COLO668 (cell line): ENCODE measurements at regions not wholly inside any gene's neighbourhood (a gene's known extent, or its start where the extent isn't known, plus 50 kb on each side); places are given as distances from the start of the nearest gene placed in this dataset.
"Not testable (repeated sequence)": the region's sequence is repeated elsewhere in the genome, so short reads cannot be mapped to it uniquely, and the experiment has no call there.

ENCODE experiments used
- DNase-seq: peaks from one replicate; lab custom pipeline; 2025; ENCODE audit not compliant: unreplicated experiment; lab: John Stamatoyannopoulos, UW

DNA sequence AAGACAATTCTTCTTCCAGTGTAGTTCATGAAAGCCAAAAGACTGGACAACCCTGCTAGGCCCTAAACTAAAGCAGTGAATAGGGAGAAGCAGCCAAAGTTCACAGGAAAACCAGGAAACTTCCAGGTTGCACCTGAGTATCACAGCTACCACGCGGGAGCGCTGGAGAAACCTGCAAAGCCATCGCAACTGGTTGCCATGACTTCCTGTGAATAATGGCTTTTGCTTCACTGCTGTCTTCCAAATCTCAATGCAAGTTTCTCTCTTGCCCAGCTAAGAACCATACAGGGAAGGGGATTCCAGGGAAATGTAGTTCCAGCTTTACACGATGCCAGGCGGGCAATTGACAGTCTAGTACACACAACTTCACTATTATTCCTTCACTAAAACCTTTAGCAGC is 114.1 kb downstream of the GXYLT1 start:
- no peak for DNase-seq

DNA sequence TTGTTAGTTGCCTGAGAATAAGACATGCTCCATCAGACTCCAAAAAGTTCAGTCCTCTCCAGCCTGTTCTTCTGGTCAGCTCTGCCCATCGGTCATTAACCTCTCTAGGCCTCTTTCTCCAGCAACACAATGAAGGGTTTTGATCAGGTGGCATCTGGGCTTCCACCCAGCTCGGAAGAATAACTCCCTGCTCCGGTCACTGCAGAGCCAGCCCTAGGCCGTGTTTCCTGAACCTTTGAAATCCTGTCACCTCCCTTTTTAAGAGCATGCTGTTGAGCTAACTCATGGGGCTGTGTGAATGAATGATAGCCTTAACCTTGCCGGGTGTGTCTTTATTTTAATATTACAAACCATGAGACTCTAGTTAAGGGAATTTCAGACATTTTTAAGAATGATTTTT is 117.1 kb downstream of the GXYLT1 start:
- DNase-seq, result no peak

DNA sequence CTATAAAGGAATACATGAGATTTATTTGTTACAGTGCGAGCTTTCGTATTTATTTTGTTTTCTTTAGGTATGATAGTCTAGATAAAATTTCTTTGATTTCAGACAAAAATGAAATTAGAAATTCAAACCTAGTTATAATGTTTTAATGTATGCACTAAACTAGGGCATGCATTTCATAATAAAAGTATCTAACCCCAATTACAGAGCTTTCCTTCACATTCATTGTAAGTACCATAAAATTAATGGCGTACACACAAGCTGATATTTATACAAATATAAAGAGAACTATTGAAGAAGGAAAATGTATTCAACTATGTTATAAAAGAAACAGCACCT is 120.2 kb downstream of the GXYLT1 start:
- no peak for DNase-seq

DNA sequence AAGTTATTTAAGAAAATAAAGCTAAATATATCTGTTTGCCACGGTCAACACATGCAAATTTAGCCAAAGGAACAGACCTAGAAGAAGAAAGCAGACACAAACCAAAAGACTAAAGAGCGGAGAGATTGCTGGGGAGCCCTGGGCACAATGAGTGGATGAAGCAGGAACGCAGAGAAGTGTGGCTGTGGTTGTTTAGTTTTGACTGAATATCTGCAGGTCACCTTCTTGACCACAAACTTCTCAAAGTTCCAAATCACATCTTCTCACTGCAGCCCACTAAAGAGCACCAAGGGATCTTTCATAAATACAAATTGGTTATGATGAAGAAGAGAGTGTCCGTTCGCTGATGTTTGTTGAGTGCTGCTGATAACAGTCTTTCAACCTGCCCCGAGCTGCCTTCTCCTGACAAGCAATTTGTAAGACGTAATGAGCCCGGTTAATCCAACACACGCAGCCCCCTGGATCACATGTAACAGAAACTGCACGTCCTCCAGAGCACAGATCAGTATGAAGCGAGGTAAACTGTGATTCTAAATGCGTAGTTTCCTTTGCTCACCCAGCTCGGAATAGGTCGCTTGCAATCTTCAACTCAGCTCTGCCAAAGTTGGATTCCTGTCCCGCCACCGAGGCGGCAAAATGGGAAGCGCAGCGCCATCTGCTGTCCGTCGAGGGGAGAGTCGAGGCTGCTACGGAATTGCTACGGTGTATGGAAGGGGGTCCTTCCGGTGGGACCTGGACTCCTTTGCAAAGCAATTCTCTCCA is 120.8 kb downstream of the GXYLT1 start:
- DNase-seq, result peak; percentile 44

GRCh38 chr12:42021937-42022336 is 122.7 kb downstream of the GXYLT1 start:
- DNase-seq, result not testable (repeated sequence)

- no peak for DNase-seq
These were observed 123.2 kb downstream of the GXYLT1 start for GRCh38 chr12:42021469-42021868.

DNA sequence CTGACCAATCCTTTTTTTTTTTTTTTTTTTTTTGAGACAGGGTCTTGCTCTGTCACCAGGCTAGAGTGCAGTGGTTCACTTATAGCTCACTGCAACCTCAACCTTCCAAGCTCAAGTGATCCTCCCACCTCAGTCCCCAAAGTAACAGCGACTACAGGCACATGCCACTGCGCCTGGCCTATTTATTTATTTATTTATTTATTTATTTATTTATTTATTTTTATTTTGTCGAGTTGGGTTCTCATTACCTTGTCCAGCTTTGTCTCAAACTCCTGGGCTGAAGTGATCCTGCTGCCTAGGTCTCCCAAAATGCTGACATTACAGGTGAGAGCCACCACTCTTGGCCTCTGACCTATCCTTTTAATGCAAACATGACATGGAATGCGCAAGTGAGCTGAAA is 124.4 kb downstream of the GXYLT1 start:
- no peak for DNase-seq

- DNase-seq, result no peak
These were observed 124.9 kb downstream of the GXYLT1 start for GRCh38 chr12:42019746-42020145.

DNA sequence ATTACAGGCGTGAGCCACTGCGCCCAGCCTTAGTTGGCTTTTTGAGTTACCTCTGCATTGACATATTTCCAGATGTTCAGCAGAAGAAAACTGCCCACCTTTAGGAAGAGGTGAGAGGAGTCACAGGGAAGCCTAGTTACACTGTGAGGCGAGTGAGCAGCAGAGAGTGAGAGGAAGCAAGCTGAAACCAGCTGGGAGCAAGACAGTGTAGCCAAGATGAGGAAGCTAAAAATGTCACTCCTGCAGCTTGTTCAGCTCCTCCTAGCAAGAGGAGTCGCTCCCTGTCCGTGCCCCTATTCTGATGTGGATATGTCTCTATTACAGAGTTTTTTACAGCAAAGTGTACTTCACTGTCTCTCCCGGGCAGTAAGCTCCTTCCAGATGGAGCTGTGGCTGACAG is 127.6 kb downstream of the GXYLT1 start:
- no peak for DNase-seq

DNA sequence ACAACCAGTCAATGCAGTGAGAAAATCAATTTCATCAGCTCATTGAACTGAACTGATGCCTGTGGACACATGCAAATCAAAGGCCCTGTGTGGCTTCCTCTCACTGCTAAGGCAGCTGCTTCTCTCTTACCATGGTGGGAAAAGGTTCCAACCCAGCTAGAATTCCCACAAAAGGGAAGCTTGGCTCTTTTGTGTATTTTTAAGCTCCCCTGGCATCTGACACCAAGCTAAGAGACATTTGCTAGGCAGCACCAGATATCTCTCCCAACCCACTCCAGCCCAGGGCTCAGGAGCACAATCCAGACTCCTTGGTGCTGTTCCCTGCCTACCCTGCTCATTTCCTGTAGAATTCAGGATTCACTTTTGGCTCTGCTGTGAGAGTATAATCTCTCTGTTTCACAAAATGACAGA is 129.6 kb downstream of the GXYLT1 start:
- DNase-seq, result no peak

- DNase-seq, result not testable (repeated sequence)
These were observed 132.2 kb downstream of the GXYLT1 start for GRCh38 chr12:42012501-42012900.

DNA sequence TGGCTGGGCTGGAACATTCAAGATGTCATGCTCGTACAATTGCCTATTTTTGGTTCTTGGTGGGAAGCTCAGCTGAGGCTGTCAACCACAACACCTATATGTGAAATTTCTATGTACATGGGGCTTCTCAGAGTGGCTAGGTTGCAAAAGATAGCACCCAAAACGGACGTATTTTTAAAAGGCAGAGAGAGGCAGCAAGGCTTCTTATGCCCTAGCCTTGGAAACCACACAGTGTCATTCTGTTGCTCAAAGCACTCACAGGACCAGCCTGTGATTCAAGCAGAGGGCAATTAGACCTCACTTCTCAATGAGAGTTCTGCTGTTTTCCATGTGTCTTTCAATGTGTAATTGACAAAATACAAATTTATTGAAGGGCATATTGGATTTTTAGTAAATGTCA is 134.0 kb downstream of the GXYLT1 start:
- DNase-seq, result no peak

DNA sequence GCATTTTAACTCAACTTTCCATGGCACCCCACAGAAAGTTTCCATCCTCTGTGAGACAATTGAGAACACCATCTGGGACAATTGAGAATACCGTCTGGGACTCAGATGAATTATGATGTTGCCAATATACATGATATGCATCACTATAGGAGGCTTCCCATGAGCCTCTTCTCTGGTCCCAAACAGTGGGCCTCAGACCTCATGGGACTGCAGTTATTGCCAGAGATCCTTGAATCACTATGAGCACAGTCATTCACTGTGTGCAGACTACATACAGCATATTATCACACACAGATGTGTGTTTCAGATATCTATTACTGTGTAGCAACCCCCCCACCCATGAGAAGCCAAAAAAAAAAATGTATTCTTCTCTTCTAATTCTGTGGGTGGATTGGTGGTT is 134.4 kb downstream of the GXYLT1 start:
- DNase-seq, result no peak

DNA sequence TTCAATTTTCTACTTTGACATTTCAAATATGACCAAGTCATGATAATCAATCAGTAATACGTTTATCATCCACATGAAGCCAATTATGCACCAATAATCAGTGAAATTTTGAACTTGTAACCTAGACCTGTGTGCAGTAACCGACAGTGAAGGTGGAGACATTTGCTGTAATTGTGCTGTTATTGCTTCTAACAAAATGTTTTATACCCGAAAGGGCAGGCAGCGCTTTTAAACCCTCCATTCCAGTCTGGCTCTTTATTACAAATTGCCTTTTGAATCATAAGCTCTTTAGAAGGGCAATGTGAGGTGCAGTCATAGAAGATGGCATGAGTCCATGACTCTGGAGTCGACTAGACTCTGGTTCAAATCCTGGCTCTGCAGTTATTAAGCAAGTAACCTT is 135.7 kb downstream of the GXYLT1 start:
- no peak for DNase-seq

GRCh38 chr12:42003031-42003430 is 141.6 kb downstream of the GXYLT1 start:
- no peak for DNase-seq

- no peak for DNase-seq
These were observed 142.1 kb downstream of the GXYLT1 start for GRCh38 chr12:42002563-42002962.

DNA sequence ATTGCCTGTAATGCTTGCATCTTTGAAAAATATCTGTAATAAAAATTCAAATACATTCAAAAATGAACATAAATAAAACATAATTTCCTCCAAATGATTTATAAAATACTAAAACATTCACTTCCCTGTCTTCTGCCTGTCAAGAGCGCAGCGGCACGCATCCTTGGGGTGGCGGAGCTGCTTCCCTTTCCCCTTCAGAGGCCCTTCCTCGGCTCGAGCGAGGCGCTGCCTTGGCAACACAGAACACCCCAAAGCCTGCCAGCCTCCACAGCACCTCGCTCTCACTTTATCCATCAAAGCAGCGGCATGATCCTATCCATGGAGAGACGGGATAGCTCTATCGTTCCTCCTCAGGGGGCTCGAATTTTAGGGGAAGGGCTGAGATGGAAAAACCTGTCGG is 146.2 kb downstream of the GXYLT1 start:
- DNase-seq, result no peak

- no peak for DNase-seq
These were observed 151.4 kb downstream of the GXYLT1 start for GRCh38 chr12:41993283-41993682.

DNA sequence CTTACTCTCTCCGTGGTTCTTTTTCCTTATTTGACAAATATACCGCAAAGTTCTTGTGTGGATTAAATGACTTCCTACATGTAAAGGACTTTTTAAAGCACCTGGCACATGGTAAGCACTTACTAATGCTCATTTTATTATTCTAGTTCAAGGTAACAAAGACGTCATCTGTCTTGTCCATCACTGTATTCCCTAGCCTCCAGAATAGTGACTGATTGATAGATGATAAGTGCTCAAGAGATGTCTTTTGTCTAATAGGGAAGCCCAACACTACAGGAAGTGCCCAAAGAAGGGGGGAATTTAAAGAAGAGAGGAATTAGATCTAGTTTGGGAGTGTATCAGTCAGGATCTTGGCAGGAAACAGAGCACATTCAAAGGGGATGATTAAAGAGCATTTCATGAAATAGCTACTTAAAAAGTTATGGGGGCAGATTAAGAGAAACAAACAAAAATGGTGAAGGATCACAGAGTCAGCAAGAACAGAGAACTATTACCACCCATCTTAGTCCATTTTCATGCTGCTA is 151.9 kb downstream of the GXYLT1 start:
- no peak for DNase-seq

- DNase-seq, result no peak
These were observed 152.7 kb downstream of the GXYLT1 start for GRCh38 chr12:41992022-41992421.

DNA sequence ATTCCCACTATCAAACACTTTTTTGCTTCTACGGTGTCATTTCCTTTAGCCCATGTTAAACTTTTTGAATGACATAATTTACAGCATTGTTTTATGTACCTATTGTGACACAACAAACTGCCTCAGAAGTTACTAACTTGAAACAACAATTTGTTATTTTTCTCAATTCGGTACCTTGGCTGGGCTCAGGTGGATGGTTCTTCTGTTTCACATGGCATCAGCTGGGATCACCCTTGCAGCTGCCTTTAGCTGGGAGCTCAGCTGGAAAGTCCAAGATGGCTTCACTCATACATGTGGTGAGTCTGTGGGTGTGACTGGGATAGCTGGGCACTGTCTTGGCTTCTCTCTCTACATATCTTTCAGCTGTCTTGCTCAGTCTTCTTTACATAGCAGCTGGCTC is 156.0 kb downstream of the GXYLT1 start:
- no peak for DNase-seq

- not testable (repeated sequence) for DNase-seq
These were observed 158.2 kb downstream of the GXYLT1 start for GRCh38 chr12:41986513-41986912.

- DNase-seq, result no peak
These were observed 160.8 kb downstream of the GXYLT1 start for GRCh38 chr12:41983856-41984255.
